Breast epithelium (tissue), 3 donors: ENCODE measurements at regions not wholly inside any gene's neighbourhood (a gene's known extent, or its start where the extent isn't known, plus 50 kb on each side); places are given as distances from the start of the nearest gene placed in this dataset.

Experiments
- CTCF ChIP-seq, 3 donors: fragments of 450-650 bp; IDR thresholded peaks; one replicate each; pipeline ENCODE4 v1.5.1; 2016 to 2017; ENCODE audit warnings: antibody characterized with exemption in 3 of 3, mild to moderate bottlenecking in 3 of 3, moderate library complexity in 3 of 3
- POLR2A ChIP-seq: fragments of 450-650 bp; IDR thresholded peaks from one replicate; pipeline ENCODE4 v1.6.1; 2016; ENCODE audit warnings: antibody characterized with exemption, mild to moderate bottlenecking, moderate library complexity

GRCh38 chr18:28357766-28358401, 181.0 kb upstream of the CDH2 start:
- TF ChIP-seq CTCF (IDR thresholded peaks at IDR 0.05): no peak
- no peak for TF ChIP-seq POLR2A
